ENCODE measurements at regions not wholly inside any gene's neighbourhood (a gene's known extent, or its start where the extent isn't known, plus 50 kb on each side); places are given as distances from the start of the nearest gene placed in this dataset.

- H3K27me3 Mint-ChIP-seq, result peaks cover 13 to 32% (median 21%) of the 10 kb centered on the region in 5 donors
- ATAC-seq, result no peak
- no peaks in the 10 kb centered on the region for H3K36me3 Mint-ChIP-seq
- no peak for DNase-seq
- POLR2A ChIA-PET, result no interaction called here
- no peak overlapping the region for H3K4me3 Mint-ChIP-seq
- H3K27ac Mint-ChIP-seq, result no peak overlapping the region
- no peaks in the 10 kb centered on the region for H3K9me3 Mint-ChIP-seq
- H3K4me1 Mint-ChIP-seq, result no peaks in the 10 kb centered on the region
These were observed 93.5 kb downstream of the C1orf94 start for GRCh38 chr1:34270181-34270580.

- DNase-seq (no peak), ATAC-seq (no peak)
- Mint-ChIP-seq H3K9me3 (no peaks in the 10 kb centered on the region), H3K27ac (no peak overlapping the region), H3K4me1 (no peaks in the 10 kb centered on the region), H3K27me3 (peaks cover 8 to 32% (median 20%) of the 10 kb centered on the region in 5 donors), H3K36me3 (no peaks in the 10 kb centered on the region), H3K4me3 (no peak overlapping the region)
- POLR2A ChIA-PET, result no interaction called here
These were observed 95.4 kb downstream of the C1orf94 start for GRCh38 chr1:34272152-34272551.

GRCh38 chr1:34275150-34275549 lies 98.4 kb downstream of the C1orf94 start:
- DNase-seq (no peak), ATAC-seq (no peak)
- Mint-ChIP-seq H3K9me3 (no peaks in the 10 kb centered on the region), H3K36me3 (no peaks in the 10 kb centered on the region), H3K4me1 (no peaks in the 10 kb centered on the region), H3K4me3 (no peak overlapping the region), H3K27me3 (peaks cover 1 to 12% (median 11%) of the 10 kb centered on the region in 5 donors), H3K27ac (no peak overlapping the region)
- POLR2A ChIA-PET, result no interaction called here

DNA sequence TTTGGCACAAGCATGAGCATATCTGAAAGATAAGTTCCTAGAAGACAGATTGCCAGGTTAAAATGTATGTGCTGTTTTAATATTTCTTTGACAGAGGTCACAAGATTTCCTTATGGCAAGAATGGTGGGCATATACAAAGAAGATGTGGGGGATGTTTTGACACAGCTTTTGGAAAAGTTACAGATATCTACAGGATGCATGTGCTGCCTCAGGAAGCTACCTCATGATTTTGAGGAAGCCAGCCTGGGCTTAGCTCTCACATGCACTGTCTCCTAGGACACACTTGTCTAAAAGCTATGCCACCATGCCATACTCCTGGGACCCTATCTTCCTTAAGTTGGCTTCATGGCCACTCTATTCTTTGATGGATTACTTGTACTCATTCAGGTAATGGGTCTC lies 99.9 kb downstream of the C1orf94 start:
- POLR2A ChIA-PET, result no interaction called here
- Mint-ChIP-seq H3K36me3 (no peaks in the 10 kb centered on the region), H3K4me1 (no peaks in the 10 kb centered on the region), H3K9me3 (peaks cover 0 to 1% (median 0%) of the 10 kb centered on the region in 9 donors), H3K4me3 (no peak overlapping the region), H3K27ac (no peak overlapping the region), H3K27me3 (peaks cover under 1 to 26% (median 7%) of the 10 kb centered on the region in 5 donors)
- ATAC-seq (no peak), DNase-seq (no peak)

DNA sequence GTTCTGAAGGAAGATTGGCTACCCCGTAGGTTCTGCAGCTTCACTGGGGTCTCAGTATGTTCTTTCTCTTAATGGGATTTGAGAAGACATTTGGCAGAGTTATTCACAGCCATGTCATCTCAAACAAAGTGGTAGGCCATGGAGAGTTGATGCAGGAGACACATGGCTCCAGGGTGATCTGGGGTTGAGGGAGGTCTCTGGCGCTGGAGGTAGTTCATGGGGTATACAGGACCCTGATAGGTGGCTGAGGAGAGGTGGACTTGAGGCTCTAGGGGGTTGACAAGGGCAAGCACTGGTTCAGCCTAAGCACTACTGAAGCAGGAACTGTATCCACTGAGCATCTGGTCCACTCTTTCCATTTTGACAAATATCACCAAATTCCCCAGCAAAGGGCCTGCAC lies 100.4 kb downstream of the C1orf94 start:
- H3K27me3 Mint-ChIP-seq, result peaks cover 3 to 26% (median 7%) of the 10 kb centered on the region in 5 donors
- ATAC-seq, result no peak
- H3K36me3 Mint-ChIP-seq, result no peaks in the 10 kb centered on the region
- H3K4me1 Mint-ChIP-seq, result no peaks in the 10 kb centered on the region
- POLR2A ChIA-PET, result no interaction called here
- H3K27ac Mint-ChIP-seq, result no peak overlapping the region
- H3K4me3 Mint-ChIP-seq, result no peak overlapping the region
- H3K9me3 Mint-ChIP-seq, result peaks cover 0 to 6% (median 0%) of the 10 kb centered on the region in 9 donors
- DNase-seq, result no peak

DNA sequence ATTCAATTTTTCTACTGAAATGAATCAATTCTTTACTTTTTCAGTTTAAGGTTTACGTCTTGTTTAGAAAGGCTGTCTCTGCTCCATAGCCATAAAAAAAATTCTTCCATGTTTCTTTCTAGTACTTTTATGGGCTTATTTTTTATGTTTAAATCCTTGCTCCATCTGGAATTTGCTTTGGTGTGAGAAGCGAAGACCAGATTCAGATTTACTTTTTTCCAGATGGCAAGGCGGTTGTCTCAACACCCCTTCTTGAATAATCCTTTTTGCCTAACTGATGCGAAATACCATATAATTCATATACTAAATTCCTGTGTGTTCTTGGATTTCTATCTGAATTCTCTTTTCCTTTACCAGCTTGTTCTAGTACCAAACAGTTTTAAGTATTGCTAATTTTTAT lies 101.5 kb downstream of the C1orf94 start:
- no peak for ATAC-seq
- H3K4me3 Mint-ChIP-seq, result no peak overlapping the region
- no peaks in the 10 kb centered on the region for H3K4me1 Mint-ChIP-seq
- no peak for DNase-seq
- POLR2A ChIA-PET, result no interaction called here
- H3K9me3 Mint-ChIP-seq, result peaks cover 0 to 12% (median 0%) of the 10 kb centered on the region in 9 donors
- H3K27me3 Mint-ChIP-seq, result peaks cover 2 to 29% (median 5%) of the 10 kb centered on the region in 5 donors
- H3K27ac Mint-ChIP-seq, result no peak overlapping the region
- no peaks in the 10 kb centered on the region for H3K36me3 Mint-ChIP-seq

DNA sequence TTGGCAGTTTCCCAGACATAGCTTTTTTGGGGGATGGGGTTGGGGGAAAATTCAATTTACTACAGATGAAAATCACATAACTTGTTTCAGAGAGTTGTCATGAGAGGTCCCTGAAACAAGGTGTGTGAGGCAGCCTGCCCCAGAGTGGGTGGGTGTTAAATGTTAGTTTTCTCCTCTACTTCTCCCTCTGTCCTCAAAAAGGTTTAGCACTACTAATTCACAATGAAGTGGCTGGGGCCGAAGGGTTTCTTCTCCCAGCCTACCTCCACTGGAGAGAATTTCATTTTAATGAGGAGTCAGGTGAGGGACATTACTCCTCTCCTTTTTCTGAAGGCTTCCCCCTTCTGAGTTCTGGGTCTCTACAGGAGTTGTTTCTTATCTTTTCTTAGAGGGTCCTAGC lies 103.3 kb downstream of the C1orf94 start:
- POLR2A ChIA-PET, result no interaction called here
- H3K9me3 Mint-ChIP-seq, result peaks cover 0 to 12% (median 0%) of the 10 kb centered on the region in 9 donors

DNA sequence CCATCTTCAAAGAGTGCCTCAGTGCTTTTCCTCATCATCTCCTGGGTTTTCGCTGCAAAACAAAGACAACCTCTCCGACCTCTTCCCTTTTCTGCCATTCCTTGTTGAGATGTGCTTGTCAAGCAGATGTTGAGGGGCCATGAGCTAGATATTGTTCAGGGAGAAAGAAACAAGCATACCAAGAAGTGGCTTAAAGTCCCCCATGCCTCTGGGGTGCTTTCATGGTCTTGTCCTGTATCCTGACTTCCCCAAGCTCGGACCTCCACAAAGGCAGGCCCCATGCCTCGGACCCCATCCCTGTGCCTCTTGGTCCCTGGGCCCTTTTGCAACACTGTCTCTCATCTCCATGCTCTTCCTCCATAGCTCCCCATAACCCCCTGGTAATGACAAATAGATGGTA lies 103.8 kb downstream of the C1orf94 start:
- no peak overlapping the region for H3K27ac Mint-ChIP-seq
- no peak overlapping the region for H3K4me3 Mint-ChIP-seq
- DNase-seq (no peak), ATAC-seq (no peak)
- H3K4me1 Mint-ChIP-seq, result no peaks in the 10 kb centered on the region
- H3K9me3 Mint-ChIP-seq, result peaks cover 0 to 12% (median 0%) of the 10 kb centered on the region in 9 donors
- H3K27me3 Mint-ChIP-seq, result peaks cover 5 to 51% (median 13%) of the 10 kb centered on the region in 5 donors
- H3K36me3 Mint-ChIP-seq, result no peaks in the 10 kb centered on the region
- POLR2A ChIA-PET, result no interaction called here

More for the DNA sequence above, 103.3 kb downstream of the C1orf94 start:
- DNase-seq, result no peak
- Mint-ChIP-seq H3K27me3 (peaks cover 4 to 46% (median 13%) of the 10 kb centered on the region in 5 donors), H3K4me1 (no peaks in the 10 kb centered on the region), H3K36me3 (no peaks in the 10 kb centered on the region), H3K27ac (no peak overlapping the region), H3K4me3 (no peak overlapping the region)
- ATAC-seq, result no peak

- Mint-ChIP-seq H3K9me3 (peaks cover 0 to 12% (median 0%) of the 10 kb centered on the region in 9 donors), H3K27ac (no peak overlapping the region), H3K36me3 (no peaks in the 10 kb centered on the region), H3K4me1 (no peaks in the 10 kb centered on the region), H3K27me3 (peaks cover 3 to 57% (median 13%) of the 10 kb centered on the region in 5 donors), H3K4me3 (no peak overlapping the region)
- ATAC-seq (no peak), DNase-seq (no peak)
- POLR2A ChIA-PET, result no interaction called here
These were observed 106.4 kb downstream of the C1orf94 start for GRCh38 chr1:34283142-34283541.

- ATAC-seq (no peak), DNase-seq (no peak)
- Mint-ChIP-seq H3K4me1 (no peaks in the 10 kb centered on the region), H3K4me3 (no peak overlapping the region), H3K36me3 (no peaks in the 10 kb centered on the region), H3K27me3 (peaks cover 3 to 42% (median 12%) of the 10 kb centered on the region in 5 donors), H3K9me3 (peaks cover 0 to 12% (median 0%) of the 10 kb centered on the region in 9 donors), H3K27ac (no peak overlapping the region)
- POLR2A ChIA-PET, result no interaction called here
These were observed 109.8 kb downstream of the C1orf94 start for GRCh38 chr1:34286511-34286910.

DNA sequence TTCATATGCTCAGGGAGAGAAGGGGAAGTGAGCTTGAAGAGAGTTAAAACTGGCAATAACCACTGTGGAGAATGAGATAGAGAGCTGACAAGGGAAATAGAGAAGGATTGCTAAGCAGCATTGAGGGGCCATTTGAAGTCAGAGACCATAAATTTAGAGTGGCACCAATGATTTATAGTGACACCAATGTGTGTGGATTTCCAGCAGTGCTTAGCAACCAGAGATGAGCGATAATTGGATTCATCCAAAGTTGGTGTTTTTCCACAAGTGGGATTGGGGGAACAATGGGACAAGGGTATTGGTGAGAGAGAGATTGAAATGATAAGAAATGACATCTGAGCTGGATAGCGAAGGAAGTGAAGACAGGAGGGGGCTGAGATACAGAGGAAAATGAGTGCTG lies 114.1 kb downstream of the C1orf94 start:
- H3K27me3 Mint-ChIP-seq, result peaks cover 0 to 22% (median 9%) of the 10 kb centered on the region in 5 donors
- H3K9me3 Mint-ChIP-seq, result no peaks in the 10 kb centered on the region
- no peak for ATAC-seq
- H3K4me3 Mint-ChIP-seq, result no peak overlapping the region
- no peak for DNase-seq
- H3K36me3 Mint-ChIP-seq, result peaks cover 0 to 4% (median 0%) of the 10 kb centered on the region in 3 donors
- POLR2A ChIA-PET, result no interaction called here
- no peaks in the 10 kb centered on the region for H3K4me1 Mint-ChIP-seq
- H3K27ac Mint-ChIP-seq, result no peak overlapping the region

GRCh38 chr1:34292472-34292871 lies 115.8 kb downstream of the C1orf94 start:
- POLR2A ChIA-PET, result no interaction called here
- H3K9me3 Mint-ChIP-seq, result no peaks in the 10 kb centered on the region
- H3K27me3 Mint-ChIP-seq, result peaks cover 0 to 16% (median 9%) of the 10 kb centered on the region in 5 donors
- ATAC-seq, result no peak
- no peak overlapping the region for H3K27ac Mint-ChIP-seq
- H3K4me3 Mint-ChIP-seq, result no peak overlapping the region
- H3K4me1 Mint-ChIP-seq, result no peaks in the 10 kb centered on the region
- DNase-seq, result no peak
- H3K36me3 Mint-ChIP-seq, result peaks cover 0 to 4% (median 0%) of the 10 kb centered on the region in 3 donors

GRCh38 chr1:34296059-34296458 lies 119.4 kb downstream of the C1orf94 start:
- ATAC-seq, result no peak
- Mint-ChIP-seq H3K27me3 (peaks cover 0 to 14% (median 9%) of the 10 kb centered on the region in 5 donors), H3K27ac (no peak overlapping the region), H3K9me3 (peaks cover 0 to 6% (median 0%) of the 10 kb centered on the region in 9 donors), H3K4me1 (no peaks in the 10 kb centered on the region), H3K36me3 (peaks cover 0 to 4% (median 0%) of the 10 kb centered on the region in 3 donors), H3K4me3 (no peak overlapping the region)
- no peak for DNase-seq
- POLR2A ChIA-PET, result no interaction called here

- peaks cover 0 to 24% (median 3%) of the 10 kb centered on the region in 3 donors for H3K36me3 Mint-ChIP-seq
- DNase-seq (no peak), ATAC-seq (no peak)
- H3K4me3 Mint-ChIP-seq, result no peak overlapping the region
- peaks cover 4 to 31% (median 11%) of the 10 kb centered on the region in 9 donors for H3K9me3 Mint-ChIP-seq
- peaks cover 13 to 37% (median 17%) of the 10 kb centered on the region in 5 donors for H3K27me3 Mint-ChIP-seq
- no peaks in the 10 kb centered on the region for H3K4me1 Mint-ChIP-seq
- no peak overlapping the region for H3K27ac Mint-ChIP-seq
- POLR2A ChIA-PET, result no interaction called here
These were observed 126.1 kb downstream of the C1orf94 start for GRCh38 chr1:34302798-34303197.
